DOHH2 (cell line): ENCODE measurements at regions not wholly inside any gene's neighbourhood (a gene's known extent, or its start where the extent isn't known, plus 50 kb on each side); places are given as distances from the start of the nearest gene placed in this dataset.

Experiments
- EZH2phosphoT487 ChIP-seq: fragments of 200-600 bp; sonication (generic); IDR thresholded peaks from 2 replicates; pipeline ENCODE4 v1.6.1; 2017; ENCODE audit warnings: borderline replicate concordance, mild to moderate bottlenecking, antibody characterized with exemption, low read length, moderate library complexity, mixed read lengths
- TF ChIP-seq, protein P1 (sequence below): fragments of 200-600 bp; sonication (generic); IDR thresholded peaks from one replicate; pipeline ENCODE4 v1.5.1; 2014; ENCODE audit warnings: antibody characterized with exemption, mild to moderate bottlenecking, low read depth, low read length; ENCODE audit not compliant: poor library complexity, severe bottlenecking

DNA sequence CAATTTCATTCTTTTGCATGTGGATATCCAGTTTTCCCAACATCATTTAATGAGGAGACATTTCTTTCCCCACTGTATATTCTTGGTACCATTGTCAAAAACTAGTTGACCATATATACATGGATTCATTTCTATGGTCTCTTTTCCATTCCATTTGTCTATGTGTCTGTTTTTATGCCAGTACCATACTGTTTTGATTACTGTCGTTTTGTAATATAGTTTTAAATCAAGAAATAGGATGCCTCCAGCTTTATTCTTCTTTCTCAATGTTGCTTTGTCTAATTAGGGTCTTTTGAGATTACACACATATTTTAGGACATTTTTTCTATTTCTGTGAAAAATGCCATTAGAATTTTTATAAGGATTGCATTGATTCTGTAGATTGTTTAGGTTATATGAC, 177.5 kb upstream of the POU2AF2 start:
- TF ChIP-seq, protein P1, sequence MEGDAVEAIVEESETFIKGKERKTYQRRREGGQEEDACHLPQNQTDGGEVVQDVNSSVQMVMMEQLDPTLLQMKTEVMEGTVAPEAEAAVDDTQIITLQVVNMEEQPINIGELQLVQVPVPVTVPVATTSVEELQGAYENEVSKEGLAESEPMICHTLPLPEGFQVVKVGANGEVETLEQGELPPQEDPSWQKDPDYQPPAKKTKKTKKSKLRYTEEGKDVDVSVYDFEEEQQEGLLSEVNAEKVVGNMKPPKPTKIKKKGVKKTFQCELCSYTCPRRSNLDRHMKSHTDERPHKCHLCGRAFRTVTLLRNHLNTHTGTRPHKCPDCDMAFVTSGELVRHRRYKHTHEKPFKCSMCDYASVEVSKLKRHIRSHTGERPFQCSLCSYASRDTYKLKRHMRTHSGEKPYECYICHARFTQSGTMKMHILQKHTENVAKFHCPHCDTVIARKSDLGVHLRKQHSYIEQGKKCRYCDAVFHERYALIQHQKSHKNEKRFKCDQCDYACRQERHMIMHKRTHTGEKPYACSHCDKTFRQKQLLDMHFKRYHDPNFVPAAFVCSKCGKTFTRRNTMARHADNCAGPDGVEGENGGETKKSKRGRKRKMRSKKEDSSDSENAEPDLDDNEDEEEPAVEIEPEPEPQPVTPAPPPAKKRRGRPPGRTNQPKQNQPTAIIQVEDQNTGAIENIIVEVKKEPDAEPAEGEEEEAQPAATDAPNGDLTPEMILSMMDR: no peak
- TF ChIP-seq EZH2phosphoT487: no peak
